ENCODE measurements at regions not wholly inside any gene's neighbourhood (a gene's known extent, or its start where the extent isn't known, plus 50 kb on each side); places are given as distances from the start of the nearest gene placed in this dataset.

GRCh38 chr18:45341454-45341853, 273.8 kb upstream of the SLC14A2 start:
- POLR2A ChIA-PET: no interaction called here
- Histone ChIP-seq H3K4me1 (ENCODE audit: control insufficient read depth in 1 of 2, insufficient read depth in 2 of 2, low read length in 2 of 2) (no peaks in the 10 kb centered on the region), H3K36me3 (ENCODE audit: control insufficient read depth in 1 of 2, insufficient read depth in 2 of 2, low read length in 2 of 2) (no peaks in the 10 kb centered on the region), H3K27me3 (ENCODE audit: insufficient read depth, low read length) (no peaks in the 10 kb centered on the region), H3K79me2 (ENCODE audit: insufficient read depth, low read length) (no peaks in the 10 kb centered on the region), H3K9me2 (ENCODE audit: insufficient read depth) (no peaks in the 10 kb centered on the region), H3K27ac (ENCODE audit: low read depth, low read length) (no peak overlapping the region), H3K4me3 (replicated peaks in 1 of 2; ENCODE audit: low read depth in 1 of 2, low read length in 2 of 2) (no peak overlapping the region), H3K9ac (ENCODE audit: low read length) (no peak overlapping the region), H3K9me3 (ENCODE audit: control insufficient read depth in 1 of 2, insufficient read depth in 1 of 2, low read depth in 1 of 2, low read length in 2 of 2) (no peaks in the 10 kb centered on the region), H3K4me2 (ENCODE audit: low read length) (no peak overlapping the region), H4K20me1 (ENCODE audit: insufficient read depth) (no peaks in the 10 kb centered on the region), H2AFZ (ENCODE audit: low read depth, low read length, poor library complexity, severe bottlenecking) (no peak overlapping the region)
- no peak for TF ChIP-seq POLR2A (IDR thresholded peaks at IDR 0.05; ENCODE audit: borderline replicate concordance, extremely low read depth, insufficient read depth, insufficient read length)
- TF ChIP-seq ATF3 (IDR thresholded peaks at IDR 0.05): no peak
- no peak for TF ChIP-seq MAX (IDR thresholded peaks at IDR 0.05)
- no peak for TF ChIP-seq ZFX (IDR thresholded peaks at IDR 0.05)
- peak in 1 of 3 experiments; percentile 15; a peak in 1 of 6 replicates for TF ChIP-seq CTCF (IDR thresholded peaks at IDR 0.05 in 2 of 3, conservative IDR thresholded peaks at IDR 0.05 in 1 of 3; ENCODE audit: borderline replicate concordance in 1 of 3, insufficient read depth in 1 of 3, low read depth in 2 of 3, low read length in 2 of 3)
- RAD21 ChIA-PET (ENCODE audit: low non-redundant PET in 1 of 2, low total read pairs in 2 of 2, uncharacterized antibody in 2 of 2, unreplicated experiment in 2 of 2): no interaction called here
- DNase-seq (ENCODE audit: low read depth, low spot score) (no peak), ATAC-seq (no peak)
- intact Hi-C loops (cut with micrococcal nuclease): no loop called here
- CTCF ChIA-PET: no interaction called here
- BruUV-seq (replicated peaks): no TSS peak

GRCh38 chr18:45342166-45342565, 273.1 kb upstream of the SLC14A2 start:
- no peak overlapping the region for H3K4me3 ChIP-seq (replicated peaks in 1 of 2; ENCODE audit: low read depth in 1 of 2, low read length in 2 of 2)
- no peak overlapping the region for H3K9ac ChIP-seq (ENCODE audit: low read length)
- H3K4me1 ChIP-seq (ENCODE audit: control insufficient read depth in 1 of 2, insufficient read depth in 2 of 2, low read length in 2 of 2): no peaks in the 10 kb centered on the region
- CTCF ChIA-PET: no interaction called here
- no TSS peak for BruUV-seq (replicated peaks)
- H3K79me2 ChIP-seq (ENCODE audit: insufficient read depth, low read length): no peaks in the 10 kb centered on the region
- POLR2A ChIA-PET: no interaction called here
- H3K4me2 ChIP-seq (ENCODE audit: low read length): no peak overlapping the region
- no peaks in the 10 kb centered on the region for H3K9me3 ChIP-seq (ENCODE audit: control insufficient read depth in 1 of 2, insufficient read depth in 1 of 2, low read depth in 1 of 2, low read length in 2 of 2)
- no peak overlapping the region for H2AFZ ChIP-seq (ENCODE audit: low read depth, low read length, poor library complexity, severe bottlenecking)
- ATAC-seq (no peak), DNase-seq (ENCODE audit: low read depth, low spot score) (no peak)
- no peak overlapping the region for H3K27ac ChIP-seq (ENCODE audit: low read depth, low read length)
- no peaks in the 10 kb centered on the region for H3K27me3 ChIP-seq (ENCODE audit: insufficient read depth, low read length)
- intact Hi-C loops (cut with micrococcal nuclease): no loop called here
- H3K36me3 ChIP-seq (ENCODE audit: control insufficient read depth in 1 of 2, insufficient read depth in 2 of 2, low read length in 2 of 2): no peaks in the 10 kb centered on the region
- RAD21 ChIA-PET (ENCODE audit: low non-redundant PET in 1 of 2, low total read pairs in 2 of 2, uncharacterized antibody in 2 of 2, unreplicated experiment in 2 of 2): no interaction called here
- H3K9me2 ChIP-seq (ENCODE audit: insufficient read depth): no peaks in the 10 kb centered on the region
- H4K20me1 ChIP-seq (ENCODE audit: insufficient read depth): no peaks in the 10 kb centered on the region
- no peak for TF ChIP-seq TCF7L2 (IDR thresholded peaks at IDR 0.05; ENCODE audit: borderline replicate concordance, extremely low read depth, insufficient read depth, insufficient read length)
- TF ChIP-seq ZFX (IDR thresholded peaks at IDR 0.05): no peak
- TF ChIP-seq POLR2AphosphoS5 (IDR thresholded peaks at IDR 0.05; ENCODE audit: low read depth, low read length): no peak
- no peak for TF ChIP-seq CEBPB (IDR thresholded peaks at IDR 0.05; ENCODE audit: low read depth)
- TF ChIP-seq SIN3A (IDR thresholded peaks at IDR 0.05; ENCODE audit: low read depth): no peak
- no peak for TF ChIP-seq YY1 (IDR thresholded peaks at IDR 0.05; ENCODE audit: extremely low read depth, insufficient replicate concordance, low read depth, low read length)
- no peak for TF ChIP-seq CTCF (IDR thresholded peaks at IDR 0.05 in 2 of 3, conservative IDR thresholded peaks at IDR 0.05 in 1 of 3; ENCODE audit: borderline replicate concordance in 1 of 3, insufficient read depth in 1 of 3, low read depth in 2 of 3, low read length in 2 of 3)
- TF ChIP-seq ZBTB33 (IDR thresholded peaks at IDR 0.05; ENCODE audit: extremely low read depth, insufficient replicate concordance, low read length): no peak
- no peak for TF ChIP-seq SP1 (IDR thresholded peaks at IDR 0.05; ENCODE audit: low read depth)
- no peak for TF ChIP-seq SRF (IDR thresholded peaks at IDR 0.05; ENCODE audit: low read depth)
- TF ChIP-seq RAD21 (IDR thresholded peaks at IDR 0.05; ENCODE audit: low read depth): no peak
- TF ChIP-seq EGR1 (IDR thresholded peaks at IDR 0.05; ENCODE audit: low read depth): no peak
